H7 (cell line): ENCODE measurements at regions not wholly inside any gene's neighbourhood (a gene's known extent, or its start where the extent isn't known, plus 50 kb on each side); places are given as distances from the start of the nearest gene placed in this dataset.

Experiments
- DNase-seq: peaks from one replicate; pipeline ENCODE4 v3.0.0; 2012
- H3K27me3 ChIP-seq: 2 replicates; pipeline ENCODE4 v1.6.0; 2011; ENCODE audit warnings: mild to moderate bottlenecking, low read length; ENCODE audit not compliant: control insufficient read depth, insufficient read depth
- H3K36me3 ChIP-seq: replicated peaks from 2 replicates; pipeline ENCODE4 v1.5.1; 2011; ENCODE audit warnings: low read length; ENCODE audit not compliant: control insufficient read depth, insufficient read depth
- H3K4me3 ChIP-seq: 2 replicates; pipeline ENCODE4 v1.5.1; 2011; ENCODE audit warnings: low read depth, mild to moderate bottlenecking, control low read depth, low read length, moderate library complexity; ENCODE audit not compliant: insufficient read depth

DNA sequence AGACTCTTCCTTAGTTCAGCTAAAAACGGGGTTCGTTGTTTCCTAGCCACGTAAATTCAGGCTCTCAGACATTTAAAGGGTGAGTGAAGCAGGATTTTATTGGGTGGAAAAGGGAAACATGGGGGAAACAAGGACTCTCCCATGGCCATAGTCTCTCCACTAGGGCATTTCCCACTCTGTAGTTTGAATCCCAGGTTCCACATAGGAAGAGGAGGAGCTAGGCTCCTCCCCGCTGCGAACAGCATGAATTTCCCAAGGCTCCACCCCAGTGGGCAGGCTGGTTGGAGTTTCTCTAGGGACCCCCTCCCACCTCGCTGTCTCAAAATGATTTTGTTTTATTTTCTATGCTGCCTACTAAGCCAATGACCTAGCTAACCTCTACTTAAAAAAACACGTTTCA, 2170.8 kb upstream of the PCDH20 start:
- H3K4me3 ChIP-seq = no peak overlapping the region
- H3K27me3 ChIP-seq = no peaks in the 10 kb centered on the region
- no peak for DNase-seq
- no peaks in the 10 kb centered on the region for H3K36me3 ChIP-seq

DNA sequence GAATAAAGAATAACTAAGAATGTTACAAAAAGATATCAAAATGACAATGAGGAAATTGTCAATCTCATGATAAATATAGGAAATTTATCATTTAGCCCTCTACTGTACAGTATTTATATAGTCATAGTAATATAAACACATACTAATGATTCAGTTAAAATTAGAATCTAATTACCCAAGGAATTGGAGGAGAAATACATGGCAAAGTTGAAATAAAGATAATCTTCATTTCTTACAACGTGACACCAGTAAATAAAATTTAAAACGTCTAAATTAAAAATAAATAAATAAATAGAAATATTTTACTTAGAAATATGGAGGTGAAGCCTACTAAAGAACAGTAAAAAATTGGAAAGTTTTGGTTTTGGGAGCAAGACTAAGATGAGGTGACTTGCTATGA, 2163.1 kb upstream of the PCDH20 start:
- H3K36me3 ChIP-seq = no peaks in the 10 kb centered on the region
- no peak for DNase-seq
- no peaks in the 10 kb centered on the region for H3K27me3 ChIP-seq
- H3K4me3 ChIP-seq = no peak overlapping the region

- no peaks in the 10 kb centered on the region for H3K36me3 ChIP-seq
- H3K4me3 ChIP-seq = no peak overlapping the region
- DNase-seq = no peak
- H3K27me3 ChIP-seq = no peaks in the 10 kb centered on the region
Measured at GRCh38 chr13:63567031-63567430, 2151.4 kb upstream of the PCDH20 start.

DNA sequence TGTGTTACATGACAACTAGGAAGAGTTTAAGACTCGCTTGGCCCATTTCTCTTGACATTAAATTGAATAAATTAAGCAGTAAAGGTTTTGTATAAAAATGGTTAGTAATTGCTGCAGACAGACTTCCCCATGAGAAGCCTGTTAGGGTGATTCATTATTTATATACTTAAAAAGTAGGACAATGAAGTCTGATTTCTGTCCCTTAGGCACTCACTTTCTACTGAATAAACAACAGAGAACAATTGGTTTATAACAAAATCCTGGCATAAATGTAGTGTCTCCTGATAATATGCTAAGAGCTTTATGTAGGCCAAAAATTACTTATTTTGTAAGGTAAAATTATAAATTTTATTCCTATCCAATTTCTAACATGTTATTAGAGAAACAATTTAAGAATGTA, 2138.5 kb upstream of the PCDH20 start:
- Histone ChIP-seq H3K4me3 (no peak overlapping the region), H3K27me3 (no peaks in the 10 kb centered on the region), H3K36me3 (no peaks in the 10 kb centered on the region)
- no peak for DNase-seq

DNA sequence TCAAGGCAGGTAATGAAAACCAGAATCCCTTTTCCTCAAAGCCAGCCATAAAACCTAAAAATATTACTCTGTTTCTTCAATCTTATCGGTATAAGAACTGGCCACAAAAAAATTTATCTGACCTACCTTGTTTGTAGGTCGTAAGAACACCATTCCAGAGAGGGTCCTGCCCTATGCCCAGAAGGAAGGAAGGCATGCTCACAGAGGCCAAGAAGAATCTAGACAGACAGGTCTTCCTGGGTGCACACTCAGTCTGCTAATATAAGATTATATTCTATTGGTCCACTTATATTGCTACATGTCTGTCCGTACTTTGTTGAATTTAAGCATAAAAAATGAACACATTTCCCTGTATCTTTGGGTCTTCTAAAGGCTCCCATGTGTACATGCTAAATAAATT, 2136.1 kb upstream of the PCDH20 start:
- DNase-seq = no peak
- no peak overlapping the region for H3K4me3 ChIP-seq

GRCh38 chr13:63546524-63546923, 2130.9 kb upstream of the PCDH20 start:
- no peak for DNase-seq
- Histone ChIP-seq H3K4me3 (no peak overlapping the region), H3K27me3 (peaks cover 9% of the 10 kb centered on the region), H3K36me3 (no peaks in the 10 kb centered on the region)

More for the DNA sequence above, 2136.1 kb upstream of the PCDH20 start:
- Histone ChIP-seq H3K27me3 (no peaks in the 10 kb centered on the region), H3K36me3 (no peaks in the 10 kb centered on the region)

- Histone ChIP-seq H3K4me3 (no peak overlapping the region), H3K36me3 (no peaks in the 10 kb centered on the region), H3K27me3 (peaks cover 20% of the 10 kb centered on the region)
- no peak for DNase-seq
Measured at GRCh38 chr13:63542770-63543169, 2127.1 kb upstream of the PCDH20 start.

- peak; percentile 5 for DNase-seq
Measured at GRCh38 chr13:63541336-63541735, 2125.7 kb upstream of the PCDH20 start.

DNA sequence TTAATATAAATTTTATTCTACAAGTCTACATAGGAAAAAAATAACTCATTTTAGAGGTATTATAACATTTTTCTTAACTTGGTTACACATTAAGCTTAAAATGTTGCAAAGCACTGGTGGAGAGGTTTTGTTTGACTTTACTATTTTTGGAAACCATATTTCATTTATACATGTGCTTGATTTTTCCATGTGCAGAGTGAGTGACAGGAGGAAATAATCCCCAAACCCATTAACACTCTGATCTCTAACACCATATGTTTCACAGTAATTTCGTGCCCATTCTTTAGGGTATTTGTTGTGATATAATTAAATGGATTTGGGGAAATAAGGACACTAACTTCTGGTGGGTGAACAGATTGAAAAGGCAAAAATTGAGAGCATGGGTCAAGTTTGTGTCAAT, 2124.4 kb upstream of the PCDH20 start:
- Histone ChIP-seq H3K27me3 (peaks cover 20% of the 10 kb centered on the region), H3K36me3 (no peaks in the 10 kb centered on the region), H3K4me3 (no peak overlapping the region)
- no peak for DNase-seq

More at GRCh38 chr13:63541336-63541735, 2125.7 kb upstream of the PCDH20 start:
- peaks cover 20% of the 10 kb centered on the region for H3K27me3 ChIP-seq
- no peak overlapping the region for H3K4me3 ChIP-seq
- H3K36me3 ChIP-seq = no peaks in the 10 kb centered on the region

GRCh38 chr13:63517371-63517770, 2101.7 kb upstream of the PCDH20 start:
- Histone ChIP-seq H3K36me3 (no peaks in the 10 kb centered on the region), H3K4me3 (no peak overlapping the region), H3K27me3 (no peaks in the 10 kb centered on the region)
- no peak for DNase-seq

- H3K36me3 ChIP-seq = no peaks in the 10 kb centered on the region
- DNase-seq = no peak
- no peak overlapping the region for H3K4me3 ChIP-seq
Measured at GRCh38 chr13:63516124-63516523, 2100.5 kb upstream of the PCDH20 start.

DNA sequence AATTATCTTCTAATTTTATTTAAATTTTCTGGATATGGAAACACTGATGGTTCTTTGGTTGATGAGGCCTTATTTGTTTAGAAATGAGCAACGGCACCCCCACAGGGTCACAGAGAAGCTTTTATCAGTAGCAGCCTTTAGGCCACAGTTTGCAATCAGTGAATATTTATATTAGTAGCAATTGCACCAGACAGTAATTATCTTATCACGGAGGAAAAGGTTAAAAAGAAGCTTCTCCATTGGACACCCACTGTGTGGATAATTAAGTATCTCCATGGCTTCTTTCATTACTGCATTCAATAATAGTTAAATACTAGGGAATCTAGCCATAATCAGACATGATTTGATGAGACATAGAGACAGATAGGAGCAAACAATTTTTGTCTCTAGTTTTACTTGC, 2099.2 kb upstream of the PCDH20 start:
- Histone ChIP-seq H3K36me3 (no peaks in the 10 kb centered on the region), H3K27me3 (no peaks in the 10 kb centered on the region), H3K4me3 (no peak overlapping the region)
- no peak for DNase-seq

More at GRCh38 chr13:63516124-63516523, 2100.5 kb upstream of the PCDH20 start:
- H3K27me3 ChIP-seq = no peaks in the 10 kb centered on the region

DNA sequence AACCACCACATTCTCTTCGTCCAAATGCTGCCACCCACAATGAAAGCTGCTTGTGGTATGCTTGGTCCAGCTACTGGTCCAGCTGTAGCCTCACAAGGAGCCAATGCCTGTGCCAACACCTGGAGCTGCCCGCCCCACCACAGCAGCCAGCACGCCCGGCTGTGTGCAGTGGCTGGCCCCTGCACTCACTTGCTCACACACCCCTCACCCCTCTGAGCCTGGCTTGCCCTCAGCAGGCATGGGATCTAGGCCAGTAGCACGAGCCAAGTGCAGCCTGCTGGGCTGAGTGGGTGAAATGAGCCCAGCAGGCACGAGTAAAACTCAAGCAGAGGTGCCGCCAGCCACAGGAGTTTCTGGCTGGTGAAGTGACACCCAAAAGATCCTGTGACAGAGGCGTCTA, 2096.4 kb upstream of the PCDH20 start:
- H3K36me3 ChIP-seq = no peaks in the 10 kb centered on the region
- H3K4me3 ChIP-seq = no peak overlapping the region

DNA sequence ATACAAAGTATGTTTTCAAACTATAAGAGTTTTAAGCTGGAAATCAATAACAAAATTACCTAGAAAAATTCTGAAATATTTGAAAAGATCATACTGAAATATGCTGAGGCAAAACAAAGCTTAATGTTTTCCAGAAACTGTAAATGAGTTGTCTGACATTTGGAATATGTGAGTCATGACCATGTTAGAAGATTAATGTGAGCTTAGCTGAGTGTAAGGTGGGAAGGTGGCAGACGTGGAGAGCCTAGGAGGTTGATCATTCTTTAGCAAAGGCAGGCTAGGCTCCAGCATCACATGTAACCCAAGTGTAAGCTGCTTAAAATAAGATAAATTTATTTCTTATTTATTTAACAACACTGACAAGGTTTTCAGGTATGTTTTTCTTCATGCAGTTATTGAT, 2086.1 kb upstream of the PCDH20 start:
- Histone ChIP-seq H3K36me3 (no peaks in the 10 kb centered on the region), H3K27me3 (no peaks in the 10 kb centered on the region), H3K4me3 (no peak overlapping the region)
- no peak for DNase-seq

More for the DNA sequence above, 2096.4 kb upstream of the PCDH20 start:
- no peaks in the 10 kb centered on the region for H3K27me3 ChIP-seq
- no peak for DNase-seq

DNA sequence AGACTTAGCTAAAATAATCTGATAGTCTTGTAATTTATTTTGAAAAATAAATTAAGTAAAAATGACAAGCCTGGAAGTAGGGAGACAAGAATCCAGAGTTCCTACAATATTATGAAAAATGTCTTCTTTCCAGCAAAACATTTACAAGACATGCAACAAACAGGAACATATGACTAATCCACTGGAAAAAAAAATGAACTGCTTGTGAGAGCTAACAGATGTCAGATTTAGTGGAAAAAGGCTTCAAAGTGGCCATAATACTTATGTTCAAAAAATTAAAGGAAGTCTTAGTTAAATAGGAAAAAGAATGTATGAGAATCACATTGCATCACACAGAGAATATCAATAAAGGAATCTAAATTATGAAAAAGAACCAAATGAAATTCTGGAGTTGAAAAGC, 2082.0 kb upstream of the PCDH20 start:
- Histone ChIP-seq H3K36me3 (no peaks in the 10 kb centered on the region), H3K4me3 (no peak overlapping the region), H3K27me3 (no peaks in the 10 kb centered on the region)
- no peak for DNase-seq

DNA sequence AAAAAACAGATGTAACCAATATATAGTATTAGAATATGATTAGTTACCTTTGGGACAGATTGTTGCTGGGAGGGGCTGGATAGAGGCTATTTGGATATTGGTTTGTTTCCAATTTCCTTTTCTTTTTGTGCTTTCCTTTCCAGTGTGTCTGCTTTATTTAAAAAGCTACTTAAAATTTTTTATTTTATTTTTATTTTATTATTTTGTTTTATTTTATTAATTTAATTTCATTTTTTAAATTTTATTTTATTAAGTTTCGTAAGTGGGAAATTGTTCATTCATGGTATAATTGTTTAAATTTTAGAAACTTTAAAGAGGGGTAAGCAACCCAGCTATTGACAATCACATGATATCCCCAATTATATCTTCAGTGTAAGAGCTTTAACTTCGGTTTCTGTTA, 2077.0 kb upstream of the PCDH20 start:
- DNase-seq = no peak
- no peaks in the 10 kb centered on the region for H3K36me3 ChIP-seq
- H3K4me3 ChIP-seq = no peak overlapping the region
- H3K27me3 ChIP-seq = no peaks in the 10 kb centered on the region
